ENCODE measurements at regions not wholly inside any gene's neighbourhood (a gene's known extent, or its start where the extent isn't known, plus 50 kb on each side); places are given as distances from the start of the nearest gene placed in this dataset.

DNA sequence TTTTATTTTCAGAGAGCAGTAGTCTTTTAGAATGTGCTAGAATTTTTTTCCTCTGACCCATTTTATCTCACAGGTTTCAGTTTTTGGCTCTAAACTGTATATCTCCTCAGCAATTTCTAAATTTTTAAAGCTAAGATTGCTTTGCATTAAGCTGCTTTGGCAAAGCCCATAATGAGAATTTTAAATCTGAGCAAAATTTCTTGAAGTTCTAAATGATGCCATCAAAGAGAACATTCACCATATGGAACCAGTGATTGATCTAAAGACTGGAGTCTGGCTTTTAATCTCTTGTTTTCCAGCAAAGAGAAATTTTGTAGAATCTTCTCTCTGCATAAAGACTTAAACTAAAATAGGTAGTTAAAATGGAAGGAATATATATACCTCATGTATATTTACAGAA is 313.6 kb downstream of the TBC1D32 start:
- in situ Hi-C loops (cut with HindIII; ENCODE audit: low pct_unique_long_range_greater_than_20kb, low sequenced_read_pairs), result no loop called here
- no peak for DNase-seq (ENCODE audit: low read depth)

- in situ Hi-C loops (cut with HindIII; ENCODE audit: low pct_unique_long_range_greater_than_20kb, low sequenced_read_pairs), result no loop called here
- no peak for DNase-seq (ENCODE audit: low read depth)
Observed at GRCh38 chr6:121008553-121008952, 325.7 kb downstream of the TBC1D32 start.

DNA sequence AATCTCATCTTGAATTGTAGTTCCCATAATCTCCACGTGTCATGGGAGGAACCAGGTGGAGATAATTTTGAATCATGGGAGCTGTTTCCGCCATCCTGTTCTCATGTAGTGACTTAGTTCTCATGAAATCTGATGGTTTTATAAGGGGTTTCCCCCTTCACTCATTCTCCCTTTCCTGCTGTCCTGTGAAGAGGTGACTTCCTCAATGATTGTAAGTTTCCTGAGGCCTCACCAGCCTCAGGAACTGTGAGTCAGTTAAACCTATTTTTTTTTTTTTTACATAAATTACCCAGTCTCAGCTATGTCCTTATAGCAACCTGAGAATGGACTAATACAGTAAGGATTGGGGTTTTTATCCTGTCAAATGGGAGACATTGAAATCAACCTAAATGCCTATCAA is 328.3 kb downstream of the TBC1D32 start:
- in situ Hi-C loops (cut with HindIII; ENCODE audit: low pct_unique_long_range_greater_than_20kb, low sequenced_read_pairs), result no loop called here
- no peak for DNase-seq (ENCODE audit: low read depth)

- in situ Hi-C loops (cut with HindIII; ENCODE audit: low pct_unique_long_range_greater_than_20kb, low sequenced_read_pairs), result no loop called here
Observed at GRCh38 chr6:121000381-121000780, 333.9 kb downstream of the TBC1D32 start.

DNA sequence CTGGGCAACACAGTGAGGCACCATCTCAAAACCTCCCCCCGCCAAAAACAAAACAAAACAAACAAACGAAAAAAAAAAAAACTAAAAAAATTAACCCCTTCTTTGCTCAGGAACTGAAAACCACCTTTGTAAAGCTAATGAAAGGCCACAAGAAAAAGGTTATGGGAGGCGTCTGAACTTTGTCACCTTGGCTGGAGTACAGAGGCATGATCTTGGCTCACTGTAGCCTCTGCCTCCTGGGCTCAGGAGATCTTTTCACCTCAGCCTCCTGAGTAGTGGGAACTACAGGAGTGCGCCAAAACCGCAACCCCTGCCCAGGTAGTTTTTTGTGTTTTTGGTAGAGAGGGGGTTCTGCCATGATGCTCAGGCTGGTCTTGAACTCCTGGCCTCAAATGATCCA is 337.9 kb downstream of the TBC1D32 start:
- DNase-seq (ENCODE audit: low read depth), result no peak
- in situ Hi-C loops (cut with HindIII; ENCODE audit: low pct_unique_long_range_greater_than_20kb, low sequenced_read_pairs), result no loop called here

More at GRCh38 chr6:121000381-121000780, 333.9 kb downstream of the TBC1D32 start:
- no peak for DNase-seq (ENCODE audit: low read depth)

GRCh38 chr6:120994573-120994967 is 339.7 kb downstream of the TBC1D32 start:
- DNase-seq (ENCODE audit: low read depth), result no peak
- in situ Hi-C loops (cut with HindIII; ENCODE audit: low pct_unique_long_range_greater_than_20kb, low sequenced_read_pairs), result no loop called here

DNA sequence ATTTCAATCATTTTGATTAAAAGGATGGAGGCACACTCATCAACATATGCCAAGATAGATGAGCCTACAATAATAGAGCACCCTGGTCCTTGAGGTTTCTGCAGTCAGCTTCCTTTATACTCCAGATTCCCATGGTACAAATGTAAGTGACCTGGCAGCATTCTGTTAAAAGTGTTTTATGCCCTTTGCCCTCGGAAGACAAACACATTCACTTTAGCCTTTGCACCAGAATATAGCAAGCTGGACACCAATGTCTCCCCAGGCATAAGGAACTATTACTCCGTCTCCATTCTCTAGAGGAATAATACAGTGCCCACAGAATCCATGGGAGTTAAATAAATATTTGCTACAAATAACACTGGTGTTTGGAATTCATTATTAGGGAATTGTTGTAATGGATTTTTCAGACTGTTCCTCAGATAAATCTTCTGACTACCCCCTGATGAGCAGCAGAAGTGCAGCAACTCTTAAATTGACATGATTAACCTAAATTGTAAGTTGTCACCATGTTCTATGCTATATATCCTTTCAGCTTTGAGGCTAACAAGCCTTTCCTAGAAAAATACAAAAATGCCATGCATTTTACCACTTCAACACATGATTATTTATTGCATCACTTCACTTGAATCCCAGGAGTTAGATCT is 340.2 kb downstream of the TBC1D32 start:
- in situ Hi-C loops (cut with HindIII; ENCODE audit: low pct_unique_long_range_greater_than_20kb, low sequenced_read_pairs), result no loop called here
- no peak for DNase-seq (ENCODE audit: low read depth)

- DNase-seq (ENCODE audit: low read depth), result no peak
- in situ Hi-C loops (cut with HindIII; ENCODE audit: low pct_unique_long_range_greater_than_20kb, low sequenced_read_pairs), result no loop called here
Observed at GRCh38 chr6:120992257-120992656, 342.0 kb downstream of the TBC1D32 start.

DNA sequence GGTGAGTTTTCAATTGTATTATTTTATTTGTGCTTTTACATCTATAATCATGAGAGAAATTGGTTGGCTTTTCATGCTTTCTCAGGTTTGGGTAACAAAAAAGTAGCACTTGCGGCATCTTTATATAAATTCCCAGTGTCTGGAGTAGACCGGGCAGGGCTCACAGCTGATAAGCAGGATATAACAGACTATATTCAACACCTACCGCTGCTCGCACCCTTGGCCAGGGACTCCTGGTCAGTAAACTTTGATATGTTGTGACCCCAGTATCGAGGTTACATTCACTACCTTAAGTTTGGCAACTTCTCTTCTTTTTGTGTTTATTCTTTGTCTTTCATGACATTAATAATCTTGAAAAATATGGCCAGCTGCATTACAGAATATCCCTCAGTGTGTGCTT is 343.4 kb downstream of the TBC1D32 start:
- no peak for DNase-seq (ENCODE audit: low read depth)
- in situ Hi-C loops (cut with HindIII; ENCODE audit: low pct_unique_long_range_greater_than_20kb, low sequenced_read_pairs), result no loop called here

DNA sequence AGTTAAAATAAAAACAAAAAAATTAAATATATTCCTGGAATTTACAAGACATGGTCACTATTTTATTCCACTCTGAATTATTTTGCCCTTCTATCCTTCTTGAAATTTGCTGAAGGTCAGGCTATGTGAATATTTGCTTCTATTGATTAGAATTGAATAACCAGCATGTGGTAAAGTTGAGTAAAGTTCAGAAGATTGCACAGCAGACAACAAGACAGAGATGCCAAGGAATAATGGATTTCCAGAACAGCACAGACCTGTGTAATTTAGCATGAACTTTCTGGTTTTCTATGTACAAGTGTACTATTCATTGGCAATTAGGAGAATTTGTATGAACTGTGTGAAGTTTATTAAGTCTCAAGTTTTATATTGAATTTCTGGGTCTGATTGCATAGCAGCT is 352.4 kb downstream of the TBC1D32 start:
- in situ Hi-C loops (cut with HindIII; ENCODE audit: low pct_unique_long_range_greater_than_20kb, low sequenced_read_pairs), result no loop called here
- DNase-seq (ENCODE audit: low read depth), result no peak

- DNase-seq (ENCODE audit: low read depth), result no peak
- in situ Hi-C loops (cut with HindIII; ENCODE audit: low pct_unique_long_range_greater_than_20kb, low sequenced_read_pairs), result no loop called here
Observed at GRCh38 chr6:120966321-120966720, 368.0 kb downstream of the TBC1D32 start.

GRCh38 chr6:120965814-120966213 is 368.5 kb downstream of the TBC1D32 start:
- in situ Hi-C loops (cut with HindIII; ENCODE audit: low pct_unique_long_range_greater_than_20kb, low sequenced_read_pairs), result no loop called here
- no peak for DNase-seq (ENCODE audit: low read depth)

DNA sequence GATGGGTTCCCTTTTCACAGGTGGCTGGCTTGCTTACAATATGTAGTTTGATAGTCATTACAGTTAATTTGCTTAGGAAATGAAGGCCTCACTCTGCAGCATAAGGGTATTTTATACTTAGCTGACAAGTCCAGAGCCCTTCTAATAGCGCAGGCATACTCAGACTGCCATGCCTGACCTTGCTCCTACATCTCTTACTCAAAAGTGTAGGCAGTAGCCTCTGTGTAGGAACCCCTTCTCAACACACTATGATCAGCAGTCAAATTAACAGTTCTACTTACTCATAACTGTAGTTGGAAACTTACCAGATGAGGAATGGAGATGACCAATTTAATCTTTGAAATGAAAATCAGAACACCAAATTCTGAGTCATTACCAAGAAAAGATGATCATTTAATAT is 373.5 kb downstream of the TBC1D32 start:
- in situ Hi-C loops (cut with HindIII; ENCODE audit: low pct_unique_long_range_greater_than_20kb, low sequenced_read_pairs), result no loop called here
- DNase-seq (ENCODE audit: low read depth), result no peak

GRCh38 chr6:120954111-120954510 is 380.2 kb downstream of the TBC1D32 start:
- no peak for DNase-seq (ENCODE audit: low read depth)
- in situ Hi-C loops (cut with HindIII; ENCODE audit: low pct_unique_long_range_greater_than_20kb, low sequenced_read_pairs), result no loop called here

GRCh38 chr6:120951258-120951657 is 383.0 kb downstream of the TBC1D32 start:
- in situ Hi-C loops (cut with HindIII; ENCODE audit: low pct_unique_long_range_greater_than_20kb, low sequenced_read_pairs), result no loop called here
- no peak for DNase-seq (ENCODE audit: low read depth)

GRCh38 chr6:120947111-120947510 is 387.2 kb downstream of the TBC1D32 start:
- no peak for DNase-seq (ENCODE audit: low read depth)
- in situ Hi-C loops (cut with HindIII; ENCODE audit: low pct_unique_long_range_greater_than_20kb, low sequenced_read_pairs), result no loop called here

GRCh38 chr6:120945905-120946594 is 388.2 kb downstream of the TBC1D32 start:
- no peak for DNase-seq (ENCODE audit: low read depth)
- in situ Hi-C loops (cut with HindIII; ENCODE audit: low pct_unique_long_range_greater_than_20kb, low sequenced_read_pairs), result no loop called here

DNA sequence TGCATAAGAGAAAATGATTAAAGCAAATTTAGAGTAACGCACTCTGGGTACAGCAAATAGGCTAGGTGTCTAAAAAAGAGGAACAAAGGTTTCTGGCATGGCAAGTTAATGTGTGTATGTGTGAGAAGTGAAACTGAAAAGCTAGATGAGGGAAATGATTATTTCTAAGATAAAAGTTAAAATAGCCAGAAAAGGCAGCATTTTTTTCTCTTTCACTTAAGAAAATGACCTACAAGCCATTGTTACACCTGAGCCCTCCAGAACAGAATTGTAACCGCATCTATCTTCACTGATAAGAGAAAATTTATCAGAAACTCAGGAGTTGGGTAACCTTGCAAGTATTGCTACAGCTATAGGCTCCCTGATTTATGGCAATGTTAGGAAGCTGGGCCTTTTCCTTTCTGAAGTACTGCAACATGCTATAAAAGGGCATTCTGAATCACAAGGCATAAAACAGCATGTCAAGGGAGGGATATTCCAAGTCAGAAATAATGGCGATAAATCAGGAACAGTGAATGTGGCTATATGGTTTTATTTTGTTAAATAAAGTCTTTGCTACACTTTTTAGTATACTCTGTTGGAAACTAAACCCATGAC is 395.3 kb downstream of the TBC1D32 start:
- in situ Hi-C loops (cut with HindIII; ENCODE audit: low pct_unique_long_range_greater_than_20kb, low sequenced_read_pairs), result no loop called here
- no peak for DNase-seq (ENCODE audit: low read depth)

DNA sequence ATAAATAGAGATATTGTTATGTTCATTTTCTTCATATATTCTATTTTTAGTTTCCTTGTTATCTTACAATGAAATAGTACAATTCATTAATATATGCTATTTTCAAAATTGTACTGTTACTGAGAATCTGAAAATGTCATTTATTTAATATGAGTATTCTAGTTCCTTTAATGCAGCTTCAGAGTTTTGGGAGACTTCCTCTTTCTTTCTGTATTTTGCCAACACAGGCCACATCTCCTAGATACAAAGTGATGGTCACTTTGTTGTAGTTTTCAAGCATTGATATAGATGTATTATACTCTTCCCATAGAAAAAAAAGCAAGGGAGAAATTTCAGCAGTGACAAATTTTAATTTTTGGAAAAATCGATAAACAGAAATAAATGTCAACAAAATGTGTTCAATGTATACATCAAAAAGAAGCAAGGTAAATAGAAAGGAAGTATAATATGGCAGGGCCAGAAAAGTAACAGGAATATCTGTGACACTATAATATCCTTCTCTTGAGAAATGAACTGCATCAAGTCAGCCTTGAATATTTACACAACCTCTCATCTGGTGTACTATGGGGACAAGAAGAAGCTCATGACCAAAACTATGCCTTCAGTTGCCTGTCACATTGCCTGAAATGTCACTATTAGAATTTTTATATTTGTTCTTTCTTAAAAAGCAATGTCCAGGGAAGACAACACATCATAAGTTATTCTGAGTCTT is 396.0 kb downstream of the TBC1D32 start:
- in situ Hi-C loops (cut with HindIII; ENCODE audit: low pct_unique_long_range_greater_than_20kb, low sequenced_read_pairs), result no loop called here
- DNase-seq (ENCODE audit: low read depth), result no peak
